ENCODE measurements at regions not wholly inside any gene's neighbourhood (a gene's known extent, or its start where the extent isn't known, plus 50 kb on each side); places are given as distances from the start of the nearest gene placed in this dataset.
"Not testable (repeated sequence)": the region's sequence is repeated elsewhere in the genome, so short reads cannot be mapped to it uniquely, and the experiment has no call there.

DNA sequence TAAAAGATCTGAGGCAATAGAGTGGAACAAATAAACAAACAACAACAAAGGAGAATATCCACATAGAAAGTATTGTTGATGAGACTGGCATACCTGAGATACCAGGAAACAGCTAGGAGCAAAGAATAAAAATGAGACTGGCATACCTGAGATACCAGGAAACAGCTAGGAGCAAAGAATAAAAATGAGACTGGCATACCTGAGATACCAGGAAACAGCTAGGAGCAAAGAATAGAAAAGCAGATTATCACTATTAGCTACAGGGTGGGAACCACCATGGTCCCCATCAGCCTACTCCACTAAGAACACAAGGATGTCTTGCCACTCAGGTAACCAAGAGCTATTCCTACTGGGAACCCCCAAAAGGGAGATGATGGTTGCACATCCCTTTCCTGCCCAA, 230.2 kb upstream of the MMS22L start:
- DNase-seq (ENCODE audit: low read depth); in situ Hi-C loops (cut with HindIII; ENCODE audit: low pct_unique_long_range_greater_than_20kb, low sequenced_read_pairs): not testable (repeated sequence)

DNA sequence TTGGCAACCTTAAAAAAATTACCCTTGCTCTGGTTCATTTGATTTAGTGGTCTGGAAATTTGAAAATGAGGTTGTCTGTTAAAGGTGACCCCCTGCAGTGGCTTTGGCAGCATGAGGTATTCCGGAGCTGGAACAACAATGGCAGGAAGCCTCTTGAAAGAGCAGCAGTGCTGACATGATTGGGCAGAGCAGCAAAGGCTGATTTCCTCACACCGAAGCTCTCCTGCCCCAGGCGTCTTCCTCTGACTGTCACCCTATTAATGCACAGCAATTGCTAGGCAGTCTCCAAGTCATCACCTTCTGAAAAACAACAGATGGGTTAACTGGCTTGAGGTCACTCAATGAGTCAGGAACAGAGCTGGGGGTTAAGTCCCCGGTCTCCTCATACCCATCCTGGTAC, 241.8 kb upstream of the MMS22L start:
- no peak for DNase-seq (ENCODE audit: low read depth)
- in situ Hi-C loops (cut with HindIII; ENCODE audit: low pct_unique_long_range_greater_than_20kb, low sequenced_read_pairs), result no loop called here

GRCh38 chr6:97535800-97536199, 252.8 kb upstream of the MMS22L start:
- in situ Hi-C loops (cut with HindIII; ENCODE audit: low pct_unique_long_range_greater_than_20kb, low sequenced_read_pairs), result no loop called here
- DNase-seq (ENCODE audit: low read depth), result no peak

DNA sequence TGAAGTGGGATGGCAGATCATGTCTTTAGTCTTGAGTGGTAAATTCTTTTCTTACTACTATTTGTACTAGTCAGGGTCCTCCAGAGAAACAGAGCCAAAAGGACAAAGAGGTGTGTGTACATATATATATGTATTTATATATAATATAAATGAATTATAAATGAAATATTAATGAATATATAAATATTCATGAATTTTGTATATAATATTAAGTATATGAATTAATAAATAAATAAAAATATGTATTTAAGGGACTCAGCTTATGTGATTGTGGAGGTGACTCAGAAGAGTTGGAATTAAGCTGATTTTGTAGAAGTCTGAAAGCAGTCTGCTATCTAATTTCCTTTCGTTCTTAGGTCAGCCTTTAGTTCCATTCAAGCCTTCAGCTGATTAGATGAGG, 265.3 kb upstream of the MMS22L start:
- in situ Hi-C loops (cut with HindIII; ENCODE audit: low pct_unique_long_range_greater_than_20kb, low sequenced_read_pairs), result no loop called here
- DNase-seq (ENCODE audit: low read depth), result no peak

GRCh38 chr6:97557355-97557754, 274.3 kb upstream of the MMS22L start:
- no peak for DNase-seq (ENCODE audit: low read depth)
- in situ Hi-C loops (cut with HindIII; ENCODE audit: low pct_unique_long_range_greater_than_20kb, low sequenced_read_pairs), result no loop called here

- DNase-seq (ENCODE audit: low read depth), result no peak
- in situ Hi-C loops (cut with HindIII; ENCODE audit: low pct_unique_long_range_greater_than_20kb, low sequenced_read_pairs), result no loop called here
Measured at GRCh38 chr6:97563529-97563928, 280.5 kb upstream of the MMS22L start.

DNA sequence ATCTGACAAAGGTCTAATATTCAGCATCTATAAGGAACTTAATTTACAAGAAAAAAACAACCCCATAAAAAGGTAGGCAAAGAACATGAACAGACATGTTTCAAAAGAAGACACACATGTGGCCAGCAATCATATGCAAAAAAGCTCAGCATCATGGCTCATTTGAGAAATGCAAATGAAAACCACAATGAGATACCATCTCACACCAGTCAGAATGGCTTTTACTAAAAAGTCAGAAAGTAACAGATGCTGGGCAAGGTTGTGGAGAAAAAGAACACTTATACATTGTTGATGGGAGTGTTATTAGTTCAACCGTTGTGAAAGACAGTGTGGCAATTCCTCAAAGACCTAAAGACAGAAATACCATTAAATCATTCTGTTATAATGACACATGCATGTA, 289.9 kb upstream of the MMS22L start:
- no peak for DNase-seq (ENCODE audit: low read depth)

GRCh38 chr6:97586344-97586743, 303.3 kb upstream of the MMS22L start:
- DNase-seq (ENCODE audit: low read depth), result no peak
- in situ Hi-C loops (cut with HindIII; ENCODE audit: low pct_unique_long_range_greater_than_20kb, low sequenced_read_pairs), result no loop called here

More for the DNA sequence above, 289.9 kb upstream of the MMS22L start:
- in situ Hi-C loops (cut with HindIII; ENCODE audit: low pct_unique_long_range_greater_than_20kb, low sequenced_read_pairs), result no loop called here

DNA sequence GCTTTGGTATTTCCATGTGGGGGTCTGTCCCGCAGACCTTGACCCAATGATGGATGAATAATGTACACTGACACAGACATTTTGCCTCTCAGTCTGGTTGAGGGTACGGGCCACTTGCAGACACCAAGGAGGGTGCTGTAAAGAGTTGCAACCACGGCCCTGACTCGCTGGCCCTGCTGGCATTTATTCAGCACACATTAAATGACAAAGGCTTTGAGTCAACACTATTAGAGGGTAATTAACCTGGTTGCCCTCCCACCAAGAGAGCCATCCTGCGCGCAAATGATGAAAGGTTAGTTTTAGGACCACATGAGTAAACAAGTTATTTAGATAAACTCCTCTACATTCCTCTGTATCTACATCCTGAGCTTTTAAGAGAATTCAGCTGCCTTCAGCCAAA, 308.9 kb upstream of the MMS22L start:
- in situ Hi-C loops (cut with HindIII; ENCODE audit: low pct_unique_long_range_greater_than_20kb, low sequenced_read_pairs), result no loop called here
- no peak for DNase-seq (ENCODE audit: low read depth)

DNA sequence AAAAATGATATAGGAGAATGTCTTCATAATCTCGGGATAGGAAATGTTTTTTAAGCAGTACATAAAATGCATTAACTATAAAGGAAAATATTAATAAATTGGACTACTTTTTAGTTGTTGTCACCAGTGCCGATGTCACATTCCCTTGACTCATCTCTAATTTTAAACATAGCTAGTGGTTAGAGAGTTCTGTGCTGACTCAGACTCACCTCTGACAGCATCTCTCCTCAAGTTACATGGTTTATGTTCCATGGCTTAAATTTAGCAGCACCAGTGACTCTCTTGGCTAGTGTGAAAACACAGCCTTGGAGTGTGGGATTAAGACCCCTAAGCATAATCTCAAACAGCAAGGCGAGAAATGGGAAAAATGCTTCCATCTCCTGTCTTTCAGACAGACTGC, 311.8 kb upstream of the MMS22L start:
- in situ Hi-C loops (cut with HindIII; ENCODE audit: low pct_unique_long_range_greater_than_20kb, low sequenced_read_pairs), result no loop called here
- DNase-seq (ENCODE audit: low read depth), result peak; percentile 14

- in situ Hi-C loops (cut with HindIII; ENCODE audit: low pct_unique_long_range_greater_than_20kb, low sequenced_read_pairs), result no loop called here
- DNase-seq (ENCODE audit: low read depth), result no peak
Measured at GRCh38 chr6:97621111-97621510, 338.1 kb upstream of the MMS22L start.

GRCh38 chr6:97626671-97627441, 343.8 kb upstream of the MMS22L start:
- in situ Hi-C loops (cut with HindIII; ENCODE audit: low pct_unique_long_range_greater_than_20kb, low sequenced_read_pairs), result no loop called here
- no peak for DNase-seq (ENCODE audit: low read depth)

- DNase-seq (ENCODE audit: low read depth), result no peak
- in situ Hi-C loops (cut with HindIII; ENCODE audit: low pct_unique_long_range_greater_than_20kb, low sequenced_read_pairs), result no loop called here
Measured at GRCh38 chr6:97629180-97629579, 346.2 kb upstream of the MMS22L start.

DNA sequence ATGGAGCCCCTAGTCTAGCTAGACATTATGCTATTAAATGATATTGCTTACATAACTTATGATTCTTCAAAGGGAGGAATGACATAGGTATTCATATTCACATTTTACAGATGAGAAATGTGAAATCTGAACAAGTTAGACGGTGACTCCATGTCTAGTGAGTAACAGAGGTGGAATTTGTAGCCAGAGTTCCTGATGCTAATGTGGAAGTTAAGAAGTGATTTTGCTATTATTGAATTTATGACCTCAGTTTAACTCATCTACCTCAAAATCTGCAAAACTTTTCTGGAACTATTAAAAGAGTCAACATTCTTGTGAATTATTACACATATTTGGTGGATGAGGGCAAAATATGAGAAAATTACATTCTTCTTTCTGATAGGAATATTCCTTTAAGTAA, 347.6 kb upstream of the MMS22L start:
- in situ Hi-C loops (cut with HindIII; ENCODE audit: low pct_unique_long_range_greater_than_20kb, low sequenced_read_pairs), result no loop called here
- DNase-seq (ENCODE audit: low read depth), result no peak

- DNase-seq (ENCODE audit: low read depth), result no peak
- in situ Hi-C loops (cut with HindIII; ENCODE audit: low pct_unique_long_range_greater_than_20kb, low sequenced_read_pairs), result no loop called here
Measured at GRCh38 chr6:97632341-97632740, 349.3 kb upstream of the MMS22L start.

- in situ Hi-C loops (cut with HindIII; ENCODE audit: low pct_unique_long_range_greater_than_20kb, low sequenced_read_pairs), result no loop called here
- no peak for DNase-seq (ENCODE audit: low read depth)
Measured at GRCh38 chr6:97639702-97640101, 356.7 kb upstream of the MMS22L start.

DNA sequence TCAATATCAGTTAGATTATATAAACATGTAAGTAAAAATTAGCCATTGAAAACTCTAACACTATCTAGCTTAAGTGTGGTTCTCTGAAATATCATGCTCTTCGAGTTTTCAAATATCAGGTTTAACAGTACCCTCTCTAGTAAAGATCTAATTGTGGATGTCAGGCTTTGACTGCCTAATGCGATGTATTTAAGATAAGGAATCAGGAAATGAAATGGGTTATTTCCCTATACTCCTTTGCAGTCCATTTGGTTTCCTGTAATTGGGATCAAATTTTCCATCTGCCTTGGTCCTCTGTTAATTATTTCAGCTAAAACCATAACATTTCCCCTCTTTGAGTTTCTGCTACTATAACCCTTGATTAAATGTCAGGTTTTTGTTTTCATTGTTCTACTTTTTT, 361.3 kb upstream of the MMS22L start:
- no peak for DNase-seq (ENCODE audit: low read depth)
- in situ Hi-C loops (cut with HindIII; ENCODE audit: low pct_unique_long_range_greater_than_20kb, low sequenced_read_pairs), result no loop called here

DNA sequence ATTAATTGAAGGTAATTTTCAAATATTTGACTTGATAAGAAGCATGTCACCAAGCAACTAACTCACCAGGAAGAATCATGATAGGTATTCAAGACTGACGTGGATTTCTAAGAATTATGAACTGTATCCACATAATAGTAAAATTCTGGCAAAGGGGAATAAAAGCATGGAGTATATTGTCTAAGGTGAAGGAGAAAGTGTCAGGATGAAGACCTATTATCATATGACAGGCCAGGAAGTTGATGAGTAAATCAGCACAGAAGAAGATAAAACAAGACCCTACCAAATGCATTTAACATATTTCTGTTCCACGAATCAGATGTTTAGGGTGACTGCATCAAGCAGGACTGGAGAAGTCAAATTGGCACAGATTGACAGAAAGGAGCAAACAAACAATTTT, 362.7 kb upstream of the MMS22L start:
- DNase-seq (ENCODE audit: low read depth), result no peak
- in situ Hi-C loops (cut with HindIII; ENCODE audit: low pct_unique_long_range_greater_than_20kb, low sequenced_read_pairs), result no loop called here

DNA sequence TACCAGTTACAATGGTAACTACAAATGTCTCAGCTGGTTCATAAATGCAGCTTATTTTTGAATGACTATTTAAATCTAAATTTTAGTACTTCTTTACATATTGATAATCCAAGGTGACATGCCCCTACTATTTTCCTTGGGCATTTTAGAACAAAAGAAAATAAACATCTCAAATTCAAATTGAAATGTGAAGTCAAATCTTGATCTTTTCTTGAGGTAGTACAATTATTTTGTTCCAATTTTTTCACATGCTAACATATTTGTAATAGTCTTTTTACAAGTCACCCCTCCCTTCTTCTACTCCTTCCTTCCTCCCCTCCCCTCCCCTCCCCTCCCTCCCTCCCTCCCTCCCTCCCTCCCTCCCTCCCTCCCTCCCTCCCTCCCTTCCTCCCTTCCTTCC, 370.1 kb upstream of the MMS22L start:
- DNase-seq (ENCODE audit: low read depth), result no peak
- in situ Hi-C loops (cut with HindIII; ENCODE audit: low pct_unique_long_range_greater_than_20kb, low sequenced_read_pairs), result no loop called here

DNA sequence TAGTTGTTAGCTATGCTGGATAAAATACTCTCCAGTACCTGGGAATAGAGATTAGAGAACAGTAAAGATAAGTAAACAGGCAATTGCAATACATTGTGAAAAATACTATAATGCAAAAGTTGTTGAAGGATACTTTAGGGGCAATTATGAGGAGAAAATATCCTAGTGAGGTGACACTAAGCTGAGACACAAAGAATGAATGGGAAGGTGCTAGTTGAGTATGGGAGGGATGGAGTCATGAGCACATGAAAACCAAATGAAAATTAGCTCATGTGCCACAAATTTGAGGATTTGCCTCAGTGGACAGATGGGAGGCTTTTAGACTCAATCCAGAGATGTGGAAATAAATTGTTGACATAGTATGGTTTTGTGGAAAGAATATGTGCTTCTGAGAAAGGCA, 370.5 kb upstream of the MMS22L start:
- DNase-seq (ENCODE audit: low read depth), result no peak
- in situ Hi-C loops (cut with HindIII; ENCODE audit: low pct_unique_long_range_greater_than_20kb, low sequenced_read_pairs), result no loop called here
